Brain microvascular endothelial cell (primary cell): ENCODE measurements at regions not wholly inside any gene's neighbourhood (a gene's known extent, or its start where the extent isn't known, plus 50 kb on each side); places are given as distances from the start of the nearest gene placed in this dataset.

Experiments
- DNase-seq: peaks from one replicate; pipeline ENCODE4 v3.0.0-alpha.2; 2020
- H3K27ac ChIP-seq: fragments of 250-450 bp; sonication (Bioruptor Pico); 2 replicates; pipeline ENCODE4 v1.5.1; 2020; ENCODE audit warnings: mild to moderate bottlenecking, moderate library complexity
- H3K27me3 ChIP-seq: fragments of 250-450 bp; sonication (Bioruptor Pico); replicated peaks from 2 replicates; pipeline ENCODE4 v1.5.1; 2020; ENCODE audit warnings: mild to moderate bottlenecking
- H3K36me3 ChIP-seq: fragments of 250-450 bp; sonication (Bioruptor Pico); replicated peaks from 2 replicates; pipeline ENCODE4 v1.5.1; 2020; ENCODE audit warnings: mild to moderate bottlenecking
- H3K4me3 ChIP-seq: 2 replicates; pipeline ENCODE4 v1.5.1; 2011; ENCODE audit warnings: low read depth, mild to moderate bottlenecking, control low read depth, low read length, moderate library complexity
- in situ Hi-C: cut with HindIII; loops from 2 replicates; pipeline ENCODE4 v1.10.0; 2017; ENCODE audit warnings: low sequenced_read_pairs, low pct_ligation_motif_present
- TF ChIP-seq, protein P1 (sequence below): IDR thresholded peaks from 2 replicates; pipeline ENCODE4 v1.5.1; 2011; ENCODE audit warnings: low read depth, mild to moderate bottlenecking, moderate library complexity, low read length, control low read depth, inconsistent platforms; ENCODE audit errors: missing control alignments

DNA sequence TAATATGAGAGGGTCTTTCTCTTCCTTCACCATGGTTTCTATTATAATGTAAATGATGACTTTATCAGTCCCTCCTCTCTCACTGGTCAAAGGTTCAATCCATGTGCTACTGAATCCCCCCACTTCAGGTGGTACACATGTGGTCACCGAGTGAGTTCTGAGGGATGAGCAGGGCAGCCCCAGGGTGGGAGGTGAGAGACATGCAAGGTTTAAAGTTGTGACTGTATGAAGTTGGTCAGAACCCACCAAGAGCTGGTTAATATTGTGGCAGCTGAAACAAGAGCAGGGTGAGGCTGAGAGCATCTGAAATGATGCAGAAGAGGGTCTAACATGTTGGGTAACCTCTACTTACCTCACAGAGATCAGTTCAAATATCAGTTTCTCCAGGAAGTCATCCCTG, 444.7 kb upstream of the FBXO33 start:
- no peaks in the 10 kb centered on the region for H3K36me3 ChIP-seq
- no peaks in the 10 kb centered on the region for H3K27me3 ChIP-seq
- no peak for DNase-seq
- TF ChIP-seq, protein P1, sequence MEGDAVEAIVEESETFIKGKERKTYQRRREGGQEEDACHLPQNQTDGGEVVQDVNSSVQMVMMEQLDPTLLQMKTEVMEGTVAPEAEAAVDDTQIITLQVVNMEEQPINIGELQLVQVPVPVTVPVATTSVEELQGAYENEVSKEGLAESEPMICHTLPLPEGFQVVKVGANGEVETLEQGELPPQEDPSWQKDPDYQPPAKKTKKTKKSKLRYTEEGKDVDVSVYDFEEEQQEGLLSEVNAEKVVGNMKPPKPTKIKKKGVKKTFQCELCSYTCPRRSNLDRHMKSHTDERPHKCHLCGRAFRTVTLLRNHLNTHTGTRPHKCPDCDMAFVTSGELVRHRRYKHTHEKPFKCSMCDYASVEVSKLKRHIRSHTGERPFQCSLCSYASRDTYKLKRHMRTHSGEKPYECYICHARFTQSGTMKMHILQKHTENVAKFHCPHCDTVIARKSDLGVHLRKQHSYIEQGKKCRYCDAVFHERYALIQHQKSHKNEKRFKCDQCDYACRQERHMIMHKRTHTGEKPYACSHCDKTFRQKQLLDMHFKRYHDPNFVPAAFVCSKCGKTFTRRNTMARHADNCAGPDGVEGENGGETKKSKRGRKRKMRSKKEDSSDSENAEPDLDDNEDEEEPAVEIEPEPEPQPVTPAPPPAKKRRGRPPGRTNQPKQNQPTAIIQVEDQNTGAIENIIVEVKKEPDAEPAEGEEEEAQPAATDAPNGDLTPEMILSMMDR, result no peak
- H3K4me3 ChIP-seq, result no peak overlapping the region
- in situ Hi-C loops, result no loop called here
- H3K27ac ChIP-seq, result no peak overlapping the region

DNA sequence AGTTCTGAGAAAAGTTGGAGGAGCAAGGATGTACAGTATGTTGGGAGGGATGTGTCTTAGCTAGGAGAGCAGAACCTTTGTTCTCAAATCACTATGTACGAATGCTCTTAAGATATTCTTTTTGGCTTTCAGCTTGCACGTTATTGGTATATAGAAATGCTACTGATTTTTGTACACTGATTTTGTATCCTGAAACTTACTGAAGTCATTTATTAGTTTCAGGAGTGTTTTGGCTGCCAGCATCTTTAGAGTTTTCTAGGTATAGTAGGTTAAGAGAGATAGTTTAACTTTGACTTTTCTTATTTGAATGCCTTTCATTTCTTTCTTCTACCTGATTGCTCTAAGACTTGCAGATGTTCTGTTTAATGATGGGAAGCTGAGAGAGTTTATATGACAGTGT, 442.8 kb upstream of the FBXO33 start:
- in situ Hi-C loops, result no loop called here
- Histone ChIP-seq H3K27me3 (no peaks in the 10 kb centered on the region), H3K36me3 (no peaks in the 10 kb centered on the region), H3K4me3 (no peak overlapping the region), H3K27ac (no peak overlapping the region)
- TF ChIP-seq, protein P1, result no peak
- no peak for DNase-seq

DNA sequence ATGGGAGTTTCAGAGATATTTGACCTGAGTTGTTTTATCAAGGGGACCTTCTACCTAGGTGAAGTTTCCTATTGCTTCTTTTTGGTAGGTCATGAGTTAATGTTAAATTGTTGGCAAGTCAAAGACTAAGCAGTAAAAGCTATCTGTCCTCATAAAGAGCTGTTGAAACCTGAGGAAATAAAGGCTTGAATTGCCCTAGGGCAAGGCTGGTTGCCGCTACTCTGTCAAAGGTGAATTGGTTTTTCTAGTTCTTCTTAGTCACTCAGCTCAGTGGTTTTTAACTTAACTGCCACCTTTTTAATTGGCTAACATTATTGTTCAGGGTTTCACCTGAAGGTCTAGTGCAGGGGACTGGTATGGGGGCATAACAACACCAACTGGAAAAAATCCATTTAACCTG, 441.6 kb upstream of the FBXO33 start:
- TF ChIP-seq, protein P1, result no peak
- DNase-seq, result no peak
- Histone ChIP-seq H3K36me3 (no peaks in the 10 kb centered on the region), H3K27me3 (no peaks in the 10 kb centered on the region), H3K4me3 (no peak overlapping the region), H3K27ac (no peak overlapping the region)
- in situ Hi-C loops, result no loop called here

DNA sequence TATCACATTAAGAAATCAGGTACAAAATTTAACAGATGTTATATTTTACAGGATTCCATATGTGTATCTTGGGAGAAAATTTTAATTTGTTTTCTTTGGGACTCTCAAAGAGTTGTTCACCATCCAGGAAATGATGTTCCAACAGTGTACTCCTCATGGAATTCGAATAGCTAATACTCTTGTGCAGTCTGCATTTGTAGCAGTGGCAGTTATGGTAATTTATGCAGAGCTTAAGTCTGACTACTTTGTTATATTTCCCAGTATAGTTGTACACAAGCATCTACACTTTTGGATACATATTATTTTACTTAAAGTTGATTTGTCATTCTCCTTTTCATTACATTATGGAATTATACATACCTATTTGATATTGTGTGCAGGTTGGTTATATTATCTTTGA, 436.7 kb upstream of the FBXO33 start:
- DNase-seq, result no peak
- no peak overlapping the region for H3K27ac ChIP-seq
- H3K4me3 ChIP-seq, result no peak overlapping the region
- in situ Hi-C loops, result no loop called here
- no peaks in the 10 kb centered on the region for H3K27me3 ChIP-seq
- H3K36me3 ChIP-seq, result no peaks in the 10 kb centered on the region
- TF ChIP-seq, protein P1, result no peak

DNA sequence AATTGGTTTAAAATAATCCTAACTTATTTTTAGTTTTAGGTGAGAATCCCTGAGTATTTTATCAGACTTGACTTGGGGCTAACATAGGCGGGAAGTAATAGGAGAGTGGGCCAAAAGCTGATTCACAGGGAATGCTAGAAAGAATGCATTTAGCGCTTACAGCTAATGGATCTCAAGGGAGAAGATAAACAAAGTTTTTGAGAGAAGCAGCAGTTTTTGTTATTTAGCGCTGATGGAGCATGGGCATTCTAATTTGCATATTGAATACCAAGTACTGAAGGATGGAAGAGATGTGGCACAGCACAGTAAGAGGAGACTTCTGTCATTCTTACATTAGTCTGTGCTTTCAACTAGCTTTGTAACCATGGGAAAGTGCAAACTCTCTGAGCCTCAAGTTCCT, 436.0 kb upstream of the FBXO33 start:
- no peak overlapping the region for H3K27ac ChIP-seq
- no peaks in the 10 kb centered on the region for H3K36me3 ChIP-seq
- no peaks in the 10 kb centered on the region for H3K27me3 ChIP-seq
- no peak for DNase-seq
- no peak overlapping the region for H3K4me3 ChIP-seq
- in situ Hi-C loops, result no loop called here
- TF ChIP-seq, protein P1, result no peak

DNA sequence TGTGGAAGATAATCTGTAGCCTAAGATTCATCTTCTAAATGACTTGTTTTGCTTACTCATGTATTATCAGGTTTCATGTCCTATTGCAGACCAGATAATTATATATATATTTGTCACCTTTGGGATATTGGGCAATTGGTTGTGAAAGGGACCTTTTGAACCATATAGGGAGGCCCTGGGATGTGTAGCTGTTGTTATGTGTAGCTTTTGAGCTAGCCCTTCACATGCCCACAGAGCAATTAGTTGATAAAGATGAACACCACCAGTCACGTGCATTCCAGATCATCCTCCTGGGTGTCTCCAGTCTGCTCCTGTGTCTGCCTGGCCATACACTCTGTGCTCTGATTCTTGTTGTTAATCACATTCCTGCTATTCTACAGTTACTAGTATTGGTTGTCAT, 431.2 kb upstream of the FBXO33 start:
- TF ChIP-seq, protein P1, result no peak
- Histone ChIP-seq H3K27ac (no peak overlapping the region), H3K27me3 (no peaks in the 10 kb centered on the region), H3K36me3 (no peaks in the 10 kb centered on the region), H3K4me3 (no peak overlapping the region)
- in situ Hi-C loops, result no loop called here
- no peak for DNase-seq
